Nephron progenitor cell (in vitro differentiated cells): ENCODE measurements at regions not wholly inside any gene's neighbourhood (a gene's known extent, or its start where the extent isn't known, plus 50 kb on each side); places are given as distances from the start of the nearest gene placed in this dataset.

Experiments used
- DNase-seq: peaks from one replicate; pipeline ENCODE4 v3.0.0; 2021
- H3K27ac Mint-ChIP-seq: 2 replicates; pipeline ENCODE4 v1.8.0; 2021; ENCODE audit warnings: mild to moderate bottlenecking, moderate library complexity, mixed read lengths
- H3K27me3 Mint-ChIP-seq: 2 replicates; pipeline ENCODE4 v1.8.0; 2021; ENCODE audit warnings: mild to moderate bottlenecking, low read depth, mixed read lengths; ENCODE audit not compliant: poor library complexity
- H3K36me3 Mint-ChIP-seq: 2 replicates; pipeline ENCODE4 v1.8.0; 2021; ENCODE audit warnings: low read depth, mixed read lengths
- H3K4me1 Mint-ChIP-seq: 2 replicates; pipeline ENCODE4 v1.8.0; 2021; ENCODE audit warnings: mixed read lengths
- H3K4me3 Mint-ChIP-seq: 2 replicates; pipeline ENCODE4 v1.8.0; 2021; ENCODE audit warnings: mild to moderate bottlenecking, moderate library complexity, mixed read lengths
- H3K9me3 Mint-ChIP-seq: 2 replicates; pipeline ENCODE4 v1.8.0; 2021; ENCODE audit warnings: mild to moderate bottlenecking, moderate library complexity, mixed read lengths
- CTCF ChIP-seq: fragments of 200-600 bp; sonication (generic); IDR thresholded peaks from 2 replicates; pipeline ENCODE4 v1.5.0; 2021; ENCODE audit warnings: antibody characterized with exemption

GRCh38 chr9:3721096-3721495 lies 195.3 kb upstream of the RFX3 start:
- Mint-ChIP-seq H3K27me3 (no peaks in the 10 kb centered on the region), H3K9me3 (peaks cover 18% of the 10 kb centered on the region), H3K36me3 (no peaks in the 10 kb centered on the region), H3K4me1 (no peaks in the 10 kb centered on the region), H3K4me3 (no peak overlapping the region), H3K27ac (no peak overlapping the region)
- no peak for TF ChIP-seq CTCF
- no peak for DNase-seq

DNA sequence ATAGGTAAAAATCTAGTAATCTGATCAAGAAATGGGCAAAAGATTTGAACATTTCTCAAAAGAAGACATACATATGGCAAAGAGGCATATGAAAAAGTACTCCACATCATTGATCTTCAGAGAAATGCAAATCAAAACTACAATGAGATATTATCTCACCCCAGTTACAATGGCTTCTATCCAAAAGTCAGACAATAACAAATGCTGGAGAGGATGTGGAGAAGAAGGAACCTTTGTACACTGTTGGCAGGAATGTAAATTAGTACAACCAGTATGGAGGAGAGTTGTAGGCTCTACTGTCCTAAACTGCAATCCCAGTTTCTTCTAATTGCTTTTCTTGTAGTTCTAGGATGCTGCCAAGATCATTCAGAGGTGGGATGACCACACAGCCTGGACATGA lies 193.5 kb upstream of the RFX3 start:
- DNase-seq, result no peak
- H3K27me3 Mint-ChIP-seq, result no peaks in the 10 kb centered on the region
- H3K36me3 Mint-ChIP-seq, result no peaks in the 10 kb centered on the region
- H3K27ac Mint-ChIP-seq, result no peak overlapping the region
- no peak for TF ChIP-seq CTCF
- H3K9me3 Mint-ChIP-seq, result peaks cover 18% of the 10 kb centered on the region
- H3K4me1 Mint-ChIP-seq, result peaks cover 4% of the 10 kb centered on the region
- H3K4me3 Mint-ChIP-seq, result no peak overlapping the region

- Mint-ChIP-seq H3K27ac (no peak overlapping the region), H3K9me3 (peaks cover 10% of the 10 kb centered on the region), H3K4me1 (peaks cover 5% of the 10 kb centered on the region), H3K27me3 (peaks cover 3% of the 10 kb centered on the region), H3K4me3 (no peak overlapping the region), H3K36me3 (no peaks in the 10 kb centered on the region)
- DNase-seq, result no peak
- no peak for TF ChIP-seq CTCF
Observed at GRCh38 chr9:3716415-3716814, 190.6 kb upstream of the RFX3 start.

DNA sequence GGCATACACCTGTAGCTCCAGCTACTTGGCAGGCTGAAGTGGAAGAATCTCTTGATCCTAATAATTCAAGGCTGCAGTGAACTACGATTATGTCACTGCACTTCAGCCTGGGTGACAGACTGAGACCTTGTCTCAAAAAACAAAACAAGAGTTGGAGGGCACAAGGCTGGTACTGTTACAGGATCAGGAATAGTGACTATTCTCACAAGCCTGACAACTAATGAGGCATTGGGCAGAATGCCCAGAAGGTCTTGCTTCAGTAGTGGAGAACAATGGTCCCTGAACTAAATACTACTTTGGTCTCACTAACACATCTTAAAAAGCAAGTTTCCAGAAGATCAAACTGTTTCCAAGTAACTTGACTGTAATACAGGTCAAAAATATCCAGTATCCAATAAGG lies 182.9 kb upstream of the RFX3 start:
- no peak overlapping the region for H3K27ac Mint-ChIP-seq
- no peaks in the 10 kb centered on the region for H3K36me3 Mint-ChIP-seq
- H3K4me1 Mint-ChIP-seq, result no peaks in the 10 kb centered on the region
- no peak overlapping the region for H3K4me3 Mint-ChIP-seq
- no peak for DNase-seq
- H3K9me3 Mint-ChIP-seq, result peaks cover 8% of the 10 kb centered on the region
- peaks cover 6% of the 10 kb centered on the region for H3K27me3 Mint-ChIP-seq
- no peak for TF ChIP-seq CTCF

- DNase-seq, result no peak
Observed at GRCh38 chr9:3704890-3705289, 179.1 kb upstream of the RFX3 start.

More at GRCh38 chr9:3704890-3705289, 179.1 kb upstream of the RFX3 start:
- H3K4me1 Mint-ChIP-seq, result no peaks in the 10 kb centered on the region
- H3K9me3 Mint-ChIP-seq, result peaks cover 13% of the 10 kb centered on the region
- no peak overlapping the region for H3K27ac Mint-ChIP-seq
- peaks cover 3% of the 10 kb centered on the region for H3K27me3 Mint-ChIP-seq
- TF ChIP-seq CTCF, result no peak
- no peaks in the 10 kb centered on the region for H3K36me3 Mint-ChIP-seq
- no peak overlapping the region for H3K4me3 Mint-ChIP-seq
